ENCODE measurements at regions not wholly inside any gene's neighbourhood (a gene's known extent, or its start where the extent isn't known, plus 50 kb on each side); places are given as distances from the start of the nearest gene placed in this dataset.
A peak's percentile ranks its signal among the peaks of the same experiment; 100 is the strongest.

DNA sequence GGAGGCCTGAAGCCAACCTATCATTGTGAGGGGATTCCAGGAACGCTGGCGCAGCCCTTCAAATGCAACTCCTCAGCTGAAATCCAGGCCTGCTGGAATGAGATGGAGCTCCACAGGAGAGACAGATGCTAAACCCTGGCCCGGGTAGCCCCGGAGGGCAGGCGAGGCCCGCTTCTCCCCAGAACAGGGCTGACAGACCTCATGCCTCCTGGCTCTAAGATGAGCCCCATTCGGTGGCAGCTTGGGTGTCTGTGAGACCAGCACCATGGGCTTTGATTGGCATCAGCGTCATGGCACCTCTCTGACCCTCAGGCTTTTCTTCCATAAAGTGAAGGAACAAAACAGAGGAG is 382.2 kb downstream of the BCL11B start:
- no peak overlapping the region for H3K4me3 Mint-ChIP-seq (ENCODE audit: unreplicated experiment)
- Histone ChIP-seq H3K4me1 (ENCODE audit: insufficient read depth, low read length) (no peaks in the 10 kb centered on the region), H3K27me3 (ENCODE audit: insufficient read depth, low read length) (peaks cover 4% of the 10 kb centered on the region), H4K20me1 (ENCODE audit: insufficient read depth, low read length) (no peaks in the 10 kb centered on the region), H3K36me3 (ENCODE audit: insufficient read depth, low read length) (no peaks in the 10 kb centered on the region), H3K9me3 (ENCODE audit: insufficient read depth, low read depth, low read length) (peaks cover 2% of the 10 kb centered on the region), H3K9ac (ENCODE audit: low read length) (no peak overlapping the region), H2AFZ (ENCODE audit: low read depth, low read length) (no peak overlapping the region), H3K4me3 (ENCODE audit: insufficient read depth, low read depth, low read length) (no peak overlapping the region), H3K27ac (ENCODE audit: low read depth, low read length) (no peak overlapping the region), H3K4me2 (ENCODE audit: low read length) (no peak overlapping the region), H3K79me2 (ENCODE audit: insufficient read depth, low read length) (no peaks in the 10 kb centered on the region)
- H3K36me3 Mint-ChIP-seq (ENCODE audit: low read depth, unreplicated experiment), result no peaks in the 10 kb centered on the region
- no peaks in the 10 kb centered on the region for H3K4me1 Mint-ChIP-seq (ENCODE audit: low read depth, unreplicated experiment)
- H3K9me3 Mint-ChIP-seq (ENCODE audit: unreplicated experiment), result peaks cover 5% of the 10 kb centered on the region
- no peak overlapping the region for H3K27ac Mint-ChIP-seq (ENCODE audit: unreplicated experiment)
- TF ChIP-seq, protein P1, sequence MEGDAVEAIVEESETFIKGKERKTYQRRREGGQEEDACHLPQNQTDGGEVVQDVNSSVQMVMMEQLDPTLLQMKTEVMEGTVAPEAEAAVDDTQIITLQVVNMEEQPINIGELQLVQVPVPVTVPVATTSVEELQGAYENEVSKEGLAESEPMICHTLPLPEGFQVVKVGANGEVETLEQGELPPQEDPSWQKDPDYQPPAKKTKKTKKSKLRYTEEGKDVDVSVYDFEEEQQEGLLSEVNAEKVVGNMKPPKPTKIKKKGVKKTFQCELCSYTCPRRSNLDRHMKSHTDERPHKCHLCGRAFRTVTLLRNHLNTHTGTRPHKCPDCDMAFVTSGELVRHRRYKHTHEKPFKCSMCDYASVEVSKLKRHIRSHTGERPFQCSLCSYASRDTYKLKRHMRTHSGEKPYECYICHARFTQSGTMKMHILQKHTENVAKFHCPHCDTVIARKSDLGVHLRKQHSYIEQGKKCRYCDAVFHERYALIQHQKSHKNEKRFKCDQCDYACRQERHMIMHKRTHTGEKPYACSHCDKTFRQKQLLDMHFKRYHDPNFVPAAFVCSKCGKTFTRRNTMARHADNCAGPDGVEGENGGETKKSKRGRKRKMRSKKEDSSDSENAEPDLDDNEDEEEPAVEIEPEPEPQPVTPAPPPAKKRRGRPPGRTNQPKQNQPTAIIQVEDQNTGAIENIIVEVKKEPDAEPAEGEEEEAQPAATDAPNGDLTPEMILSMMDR (IDR thresholded peaks at IDR 0.05; ENCODE audit: insufficient read depth, low read depth, low read length), result no peak
- TF ChIP-seq EZH2 (IDR thresholded peaks at IDR 0.05; ENCODE audit: insufficient read depth, low read length), result no peak
- H3K27me3 Mint-ChIP-seq (ENCODE audit: low read depth, unreplicated experiment), result peaks cover 35% of the 10 kb centered on the region
- no peak for FAIRE-seq
- no peak for DNase-seq (ENCODE audit: low read depth)

DNA sequence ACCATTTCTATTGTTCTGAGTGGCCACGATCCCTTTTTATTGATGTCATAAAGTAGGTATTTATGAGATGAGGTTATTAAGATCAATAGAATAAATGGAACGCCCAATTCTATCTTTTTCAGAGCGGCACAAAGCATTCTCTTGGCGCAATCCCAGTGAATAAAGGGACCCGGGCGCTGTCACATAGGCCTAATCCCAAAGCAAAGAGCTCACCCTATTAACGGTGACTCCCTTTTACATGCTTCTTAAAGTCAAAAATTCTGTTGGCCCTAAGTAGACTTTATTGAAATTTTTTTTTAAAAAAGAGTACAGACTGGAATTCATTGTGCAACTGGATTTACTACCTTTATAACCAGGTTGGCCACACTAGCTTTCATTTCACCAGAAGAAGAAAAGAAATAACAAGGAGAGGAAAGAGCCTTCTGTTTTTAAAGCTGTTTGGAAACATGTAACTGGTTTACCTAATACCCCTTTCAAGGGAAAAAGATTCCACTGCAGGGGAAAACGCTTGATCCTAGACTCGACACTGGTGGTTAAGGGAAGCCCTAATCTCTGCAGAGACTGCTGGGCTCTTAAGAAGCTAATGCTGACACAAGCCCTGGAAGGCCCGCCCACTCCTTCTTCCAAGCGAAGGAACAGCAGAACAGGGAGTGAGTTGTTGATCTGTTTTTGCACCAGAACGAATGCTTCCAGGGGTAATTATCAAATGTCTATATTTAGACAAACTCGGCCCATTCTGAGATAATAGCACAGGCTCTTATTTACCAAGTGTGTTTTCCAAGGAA is 381.2 kb downstream of the BCL11B start:
- FAIRE-seq (no peak), DNase-seq (ENCODE audit: low read depth) (no peak)
- Histone ChIP-seq H3K27me3 (ENCODE audit: insufficient read depth, low read length) (peaks cover 4% of the 10 kb centered on the region), H3K4me1 (ENCODE audit: insufficient read depth, low read length) (no peaks in the 10 kb centered on the region), H3K9ac (ENCODE audit: low read length) (no peak overlapping the region), H2AFZ (ENCODE audit: low read depth, low read length) (no peak overlapping the region), H3K79me2 (ENCODE audit: insufficient read depth, low read length) (no peaks in the 10 kb centered on the region), H3K4me3 (ENCODE audit: insufficient read depth, low read depth, low read length) (no peak overlapping the region), H3K36me3 (ENCODE audit: insufficient read depth, low read length) (no peaks in the 10 kb centered on the region), H3K9me3 (ENCODE audit: insufficient read depth, low read depth, low read length) (peaks cover 2% of the 10 kb centered on the region), H4K20me1 (ENCODE audit: insufficient read depth, low read length) (no peaks in the 10 kb centered on the region), H3K27ac (ENCODE audit: low read depth, low read length) (no peak overlapping the region), H3K4me2 (ENCODE audit: low read length) (no peak overlapping the region)
- H3K36me3 Mint-ChIP-seq (ENCODE audit: low read depth, unreplicated experiment), result no peaks in the 10 kb centered on the region
- peaks cover 35% of the 10 kb centered on the region for H3K27me3 Mint-ChIP-seq (ENCODE audit: low read depth, unreplicated experiment)
- peaks cover 5% of the 10 kb centered on the region for H3K9me3 Mint-ChIP-seq (ENCODE audit: unreplicated experiment)
- H3K4me3 Mint-ChIP-seq (ENCODE audit: unreplicated experiment), result no peak overlapping the region
- no peaks in the 10 kb centered on the region for H3K4me1 Mint-ChIP-seq (ENCODE audit: low read depth, unreplicated experiment)
- TF ChIP-seq, protein P1 (IDR thresholded peaks at IDR 0.05; ENCODE audit: insufficient read depth, low read depth, low read length), result no peak
- TF ChIP-seq EZH2 (IDR thresholded peaks at IDR 0.05; ENCODE audit: insufficient read depth, low read length), result no peak
- no peak overlapping the region for H3K27ac Mint-ChIP-seq (ENCODE audit: unreplicated experiment)

DNA sequence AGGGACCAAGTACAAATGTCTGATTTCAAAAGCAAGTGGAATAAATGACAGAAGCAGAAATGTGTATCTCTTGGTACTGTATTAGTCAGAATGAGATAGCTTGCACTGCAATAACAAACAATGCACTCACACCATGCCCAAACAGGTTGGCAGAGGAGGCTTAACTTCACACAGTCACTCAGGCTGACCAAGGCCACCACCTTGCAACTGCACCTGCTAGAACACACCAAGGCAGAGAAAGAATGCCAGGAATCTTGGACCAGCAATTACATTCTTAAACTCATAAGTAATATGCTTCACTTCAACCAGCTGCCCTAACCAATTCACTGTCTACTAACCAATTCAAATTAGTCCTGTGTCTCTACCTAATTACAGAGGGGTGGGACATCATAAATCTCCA is 378.3 kb downstream of the BCL11B start:
- H2AFZ ChIP-seq (ENCODE audit: low read depth, low read length), result no peak overlapping the region
- peaks cover 2% of the 10 kb centered on the region for H3K9me3 ChIP-seq (ENCODE audit: insufficient read depth, low read depth, low read length)
- no peaks in the 10 kb centered on the region for H4K20me1 ChIP-seq (ENCODE audit: insufficient read depth, low read length)
- FAIRE-seq (no peak), DNase-seq (ENCODE audit: low read depth) (peak; percentile 13)
- no peak overlapping the region for H3K4me3 ChIP-seq (ENCODE audit: insufficient read depth, low read depth, low read length)
- Mint-ChIP-seq H3K4me3 (ENCODE audit: unreplicated experiment) (no peak overlapping the region), H3K9me3 (ENCODE audit: unreplicated experiment) (peaks cover 5% of the 10 kb centered on the region), H3K27me3 (ENCODE audit: low read depth, unreplicated experiment) (peaks cover 26% of the 10 kb centered on the region), H3K27ac (ENCODE audit: unreplicated experiment) (no peak overlapping the region), H3K36me3 (ENCODE audit: low read depth, unreplicated experiment) (peaks cover 1% of the 10 kb centered on the region), H3K4me1 (ENCODE audit: low read depth, unreplicated experiment) (no peaks in the 10 kb centered on the region)
- TF ChIP-seq, protein P1 (IDR thresholded peaks at IDR 0.05; ENCODE audit: insufficient read depth, low read depth, low read length), result no peak
- no peak for TF ChIP-seq EZH2 (IDR thresholded peaks at IDR 0.05; ENCODE audit: insufficient read depth, low read length)
- H3K79me2 ChIP-seq (ENCODE audit: insufficient read depth, low read length), result no peaks in the 10 kb centered on the region
- no peak overlapping the region for H3K9ac ChIP-seq (ENCODE audit: low read length)
- H3K36me3 ChIP-seq (ENCODE audit: insufficient read depth, low read length), result no peaks in the 10 kb centered on the region
- H3K4me1 ChIP-seq (ENCODE audit: insufficient read depth, low read length), result no peaks in the 10 kb centered on the region
- no peak overlapping the region for H3K27ac ChIP-seq (ENCODE audit: low read depth, low read length)
- peaks cover 4% of the 10 kb centered on the region for H3K27me3 ChIP-seq (ENCODE audit: insufficient read depth, low read length)
- H3K4me2 ChIP-seq (ENCODE audit: low read length), result no peak overlapping the region

All from astrocyte (in vitro differentiated cells and primary cell).